BE2C (cell line): ENCODE measurements at regions not wholly inside any gene's neighbourhood (a gene's known extent, or its start where the extent isn't known, plus 50 kb on each side); places are given as distances from the start of the nearest gene placed in this dataset.

Source experiments
- DNase-seq: peaks from one replicate; pipeline ENCODE4 v3.0.0-alpha.2; 2020
- H3K27me3 ChIP-seq: fragments of 250-450 bp; sonication (Bioruptor Pico); 2 replicates; pipeline ENCODE4 v1.5.1; 2020; ENCODE audit warnings: mild to moderate bottlenecking
- H3K36me3 ChIP-seq: fragments of 250-450 bp; sonication (Bioruptor Pico); 2 replicates; pipeline ENCODE4 v1.5.1; 2020; ENCODE audit warnings: mild to moderate bottlenecking
- H3K4me1 ChIP-seq: fragments of 250-450 bp; sonication (Bioruptor Pico); 2 replicates; pipeline ENCODE4 v1.5.1; 2020
- H3K4me3 ChIP-seq: 2 replicates; pipeline ENCODE4 v1.5.1; 2011; ENCODE audit warnings: low read depth, low read length
- H3K9me3 ChIP-seq: fragments of 250-450 bp; sonication (Bioruptor Pico); 2 replicates; pipeline ENCODE4 v1.5.1; 2020
- CTCF ChIP-seq: IDR thresholded peaks from 2 replicates; pipeline ENCODE4 v1.5.1; 2012; ENCODE audit warnings: mild to moderate bottlenecking, low read depth, low read length

- Histone ChIP-seq H3K4me1 (no peaks in the 10 kb centered on the region), H3K4me3 (no peak overlapping the region), H3K27me3 (peaks cover 52% of the 10 kb centered on the region), H3K36me3 (no peaks in the 10 kb centered on the region), H3K9me3 (no peaks in the 10 kb centered on the region)
- TF ChIP-seq CTCF = no peak
- no peak for DNase-seq
These were observed 84.5 kb upstream of the RALGAPA2 start for GRCh38 chr20:20796766-20797440.

- no peak overlapping the region for H3K4me3 ChIP-seq
- H3K27me3 ChIP-seq = peaks cover 55% of the 10 kb centered on the region
- H3K9me3 ChIP-seq = no peaks in the 10 kb centered on the region
- no peak for TF ChIP-seq CTCF
- no peaks in the 10 kb centered on the region for H3K36me3 ChIP-seq
- no peak for DNase-seq
- no peaks in the 10 kb centered on the region for H3K4me1 ChIP-seq
These were observed 83.3 kb upstream of the RALGAPA2 start for GRCh38 chr20:20795721-20796120.

GRCh38 chr20:20795119-20795518 is 82.7 kb upstream of the RALGAPA2 start:
- Histone ChIP-seq H3K36me3 (no peaks in the 10 kb centered on the region), H3K27me3 (peaks cover 56% of the 10 kb centered on the region), H3K9me3 (no peaks in the 10 kb centered on the region), H3K4me3 (no peak overlapping the region), H3K4me1 (no peaks in the 10 kb centered on the region)
- no peak for DNase-seq
- TF ChIP-seq CTCF = no peak

GRCh38 chr20:20793591-20793990 is 81.1 kb upstream of the RALGAPA2 start:
- Histone ChIP-seq H3K4me3 (no peak overlapping the region), H3K27me3 (peaks cover 62% of the 10 kb centered on the region), H3K4me1 (no peaks in the 10 kb centered on the region), H3K36me3 (no peaks in the 10 kb centered on the region), H3K9me3 (no peaks in the 10 kb centered on the region)
- no peak for TF ChIP-seq CTCF
- DNase-seq = no peak

GRCh38 chr20:20791664-20792568 is 79.5 kb upstream of the RALGAPA2 start:
- H3K36me3 ChIP-seq = no peaks in the 10 kb centered on the region
- no peaks in the 10 kb centered on the region for H3K4me1 ChIP-seq
- H3K9me3 ChIP-seq = no peaks in the 10 kb centered on the region
- peaks cover 60% of the 10 kb centered on the region for H3K27me3 ChIP-seq
- DNase-seq = no peak
- no peak for TF ChIP-seq CTCF
- no peak overlapping the region for H3K4me3 ChIP-seq

GRCh38 chr20:20788308-20788707 is 75.9 kb upstream of the RALGAPA2 start:
- Histone ChIP-seq H3K4me3 (no peak overlapping the region), H3K9me3 (no peaks in the 10 kb centered on the region), H3K4me1 (no peaks in the 10 kb centered on the region), H3K36me3 (no peaks in the 10 kb centered on the region), H3K27me3 (peaks cover 41% of the 10 kb centered on the region)
- DNase-seq = no peak
- TF ChIP-seq CTCF = no peak
